Lower lobe of right lung (tissue), 2 donors: ENCODE measurements at regions not wholly inside any gene's neighbourhood (a gene's known extent, or its start where the extent isn't known, plus 50 kb on each side); places are given as distances from the start of the nearest gene placed in this dataset.

ENCODE experiments used
- ATAC-seq, 2 donors: fragments of 200-7000 bp; cut with Tn5 transposase; one replicate each; pipeline ENCODE4 v1.9.1; 2020 to 2022; ENCODE audit warnings: mild to moderate bottlenecking in 2 of 2, moderate library complexity in 2 of 2
- DNase-seq: peaks from one replicate; pipeline ENCODE4 v3.0.0-alpha.2; 2020
- H3K27ac ChIP-seq: fragments of 200-600 bp; one replicate; pipeline ENCODE4 v1.8.0; 2022
- H3K27me3 ChIP-seq: fragments of 200-600 bp; one replicate; pipeline ENCODE4 v1.8.0; 2022; ENCODE audit warnings: low read depth
- H3K36me3 ChIP-seq: fragments of 200-600 bp; one replicate; pipeline ENCODE4 v1.8.0; 2022; ENCODE audit warnings: mild to moderate bottlenecking
- H3K4me1 ChIP-seq: fragments of 200-600 bp; one replicate; pipeline ENCODE4 v1.8.0; 2022
- H3K4me3 ChIP-seq: fragments of 200-600 bp; one replicate; pipeline ENCODE4 v1.8.0; 2022; ENCODE audit warnings: mild to moderate bottlenecking
- H3K9me3 ChIP-seq: fragments of 200-600 bp; one replicate; pipeline ENCODE4 v1.8.0; 2022
- CTCF ChIP-seq: fragments of 200-600 bp; IDR thresholded peaks from one replicate; pipeline ENCODE4 v1.8.0; 2022; ENCODE audit warnings: antibody characterized with exemption, mild to moderate bottlenecking
- intact Hi-C: fragments of 100-400 bp; cut with DNase I; formaldehyde crosslinking; loops from one replicate; pipeline ENCODE4 v1.11.0; 2022
- donor health status: DM: no; HTN: yes; CAD: no; lungs with severe emphysema.

GRCh38 chr4:144547678-144548298 lies 98.2 kb upstream of the HHIP start:
- H3K27me3 ChIP-seq, result no peaks in the 10 kb centered on the region
- TF ChIP-seq CTCF, result no peak
- no peaks in the 10 kb centered on the region for H3K9me3 ChIP-seq
- no peak for ATAC-seq
- H3K27ac ChIP-seq, result no peak overlapping the region
- no peaks in the 10 kb centered on the region for H3K36me3 ChIP-seq
- no peak for DNase-seq
- H3K4me3 ChIP-seq, result no peak overlapping the region
- no peaks in the 10 kb centered on the region for H3K4me1 ChIP-seq
- intact Hi-C loops, result no loop called here

- DNase-seq, result no peak
- no peaks in the 10 kb centered on the region for H3K36me3 ChIP-seq
- intact Hi-C loops, result no loop called here
- H3K9me3 ChIP-seq, result no peaks in the 10 kb centered on the region
- H3K27me3 ChIP-seq, result no peaks in the 10 kb centered on the region
- ATAC-seq, result no peak
- TF ChIP-seq CTCF, result no peak
- no peaks in the 10 kb centered on the region for H3K4me1 ChIP-seq
- no peak overlapping the region for H3K4me3 ChIP-seq
- no peak overlapping the region for H3K27ac ChIP-seq
Measured at GRCh38 chr4:144556636-144557035, 89.3 kb upstream of the HHIP start.

- Histone ChIP-seq H3K4me3 (no peak overlapping the region), H3K27me3 (no peaks in the 10 kb centered on the region), H3K36me3 (no peaks in the 10 kb centered on the region), H3K27ac (no peak overlapping the region), H3K9me3 (no peaks in the 10 kb centered on the region), H3K4me1 (no peaks in the 10 kb centered on the region)
- DNase-seq (no peak), ATAC-seq (no peak)
- no peak for TF ChIP-seq CTCF
- intact Hi-C loops, result no loop called here
Measured at GRCh38 chr4:144557404-144557803, 88.6 kb upstream of the HHIP start.

- H3K4me3 ChIP-seq, result no peak overlapping the region
- no peaks in the 10 kb centered on the region for H3K4me1 ChIP-seq
- no peaks in the 10 kb centered on the region for H3K9me3 ChIP-seq
- H3K27me3 ChIP-seq, result no peaks in the 10 kb centered on the region
- peak; percentile 42 for DNase-seq
- no peak overlapping the region for H3K27ac ChIP-seq
- intact Hi-C loops, result no loop called here
- peak; percentile 35 to 56 for ATAC-seq
- H3K36me3 ChIP-seq, result no peaks in the 10 kb centered on the region
- TF ChIP-seq CTCF, result no peak
Measured at GRCh38 chr4:144562019-144562705, 83.8 kb upstream of the HHIP start.

GRCh38 chr4:144564358-144564757 lies 81.6 kb upstream of the HHIP start:
- ATAC-seq (peak in 1 of 2 donors; percentile 75), DNase-seq (no peak)
- Histone ChIP-seq H3K27me3 (no peaks in the 10 kb centered on the region), H3K36me3 (no peaks in the 10 kb centered on the region), H3K4me1 (no peaks in the 10 kb centered on the region), H3K27ac (no peak overlapping the region), H3K9me3 (no peaks in the 10 kb centered on the region), H3K4me3 (no peak overlapping the region)
- intact Hi-C loops, result no loop called here
- no peak for TF ChIP-seq CTCF
